ENCODE measurements at regions not wholly inside any gene's neighbourhood (a gene's known extent, or its start where the extent isn't known, plus 50 kb on each side); places are given as distances from the start of the nearest gene placed in this dataset.

DNA sequence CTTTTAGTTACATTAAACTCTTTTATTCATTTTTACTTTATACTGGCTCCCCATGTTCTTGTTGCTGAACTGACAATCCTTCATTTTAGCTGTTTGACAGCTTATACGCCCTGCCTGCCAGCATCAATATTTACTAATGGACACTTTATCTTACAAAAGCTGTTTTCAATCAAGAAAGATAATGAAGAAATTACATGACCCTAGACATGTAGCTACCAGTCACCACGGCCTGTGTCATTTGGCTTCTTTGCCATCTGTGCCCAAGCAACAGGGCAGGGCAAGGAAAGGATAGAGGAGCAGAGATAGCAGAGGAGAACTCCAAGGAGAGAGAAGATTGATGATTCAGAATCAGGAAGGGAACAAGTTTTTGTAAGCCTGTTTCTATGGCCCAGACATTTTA lies 647.3 kb downstream of the BRINP1 start:
- Histone ChIP-seq H3K4me3 (no peak overlapping the region), H3K4me1 (replicated peaks in 1 of 2) (no peaks in the 10 kb centered on the region), H3K27ac (no peak overlapping the region)
- in situ Hi-C loops (cut with MboI; ENCODE audit: low pct_unique_long_range_greater_than_20kb in 2 of 9, low sequenced_read_pairs in 9 of 9, unreplicated experiment in 9 of 9): no loop called here
- 6 to 88% (median 60%) methylated on average over 1 to 2 of the region's 2 CpGs; no CpG with 5 or more reads in 1 of the 10 experiments for WGBS, 10 experiments
- ATAC-seq (replicated peaks in 6 of 8): no peak

DNA sequence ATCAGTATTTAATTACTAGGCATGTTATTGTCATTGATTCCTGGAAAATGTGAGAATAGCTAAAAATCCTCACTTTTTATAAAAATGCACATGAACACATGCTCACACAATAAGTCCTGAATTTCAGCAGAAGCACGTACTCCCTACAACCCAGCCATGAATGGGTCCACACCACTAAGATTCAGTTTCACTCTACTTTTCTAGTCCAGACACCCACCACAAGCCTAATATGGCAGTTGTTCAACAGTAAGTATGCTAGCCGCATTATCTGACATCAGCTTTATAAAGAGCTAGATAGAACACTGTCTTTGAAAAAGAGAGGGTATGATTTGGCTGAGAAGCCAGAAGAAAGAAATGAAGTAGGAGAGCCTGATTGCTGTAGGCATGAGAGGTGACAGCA lies 639.3 kb downstream of the BRINP1 start:
- WGBS, 10 experiments: 11 to 100% (median 80%) methylated on average over 1 to 2 of the region's 2 CpGs; no CpG with 5 or more reads in 3 of the 10 experiments
- in situ Hi-C loops (cut with MboI; ENCODE audit: low pct_unique_long_range_greater_than_20kb in 2 of 9, low sequenced_read_pairs in 9 of 9, unreplicated experiment in 9 of 9): no loop called here
- no peak for ATAC-seq (replicated peaks in 6 of 8)
- Histone ChIP-seq H3K4me1 (replicated peaks in 1 of 2) (no peaks in the 10 kb centered on the region), H3K4me3 (no peak overlapping the region), H3K27ac (no peak overlapping the region)

DNA sequence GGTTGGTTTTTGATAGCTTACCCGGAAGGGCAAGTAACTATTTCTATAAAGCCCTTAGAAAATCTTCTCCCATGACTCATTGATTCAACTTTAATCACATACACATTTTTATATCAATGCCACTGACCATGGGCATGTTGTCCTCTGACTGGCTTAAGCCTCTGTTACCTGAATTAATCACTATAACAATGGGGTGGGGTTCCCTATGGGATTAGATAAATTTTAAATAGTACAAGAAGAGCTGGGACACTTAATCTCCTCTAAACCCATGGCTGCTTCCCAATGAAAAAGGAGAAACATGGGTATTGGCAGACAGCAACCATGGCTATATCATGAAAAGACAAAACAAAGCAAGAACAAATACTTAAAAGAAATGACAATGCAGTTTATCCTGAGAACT lies 636.2 kb downstream of the BRINP1 start:
- H3K4me3 ChIP-seq: no peak overlapping the region
- in situ Hi-C loops (cut with MboI; ENCODE audit: low pct_unique_long_range_greater_than_20kb in 2 of 9, low sequenced_read_pairs in 9 of 9, unreplicated experiment in 9 of 9): no loop called here
- no peak overlapping the region for H3K27ac ChIP-seq
- 0 to 22% (median 0%) methylated on average over 1 of the region's 1 CpG; no CpG with 5 or more reads in 3 of the 10 experiments for WGBS, 10 experiments
- ATAC-seq (replicated peaks in 6 of 8): no peak
- no peaks in the 10 kb centered on the region for H3K4me1 ChIP-seq (replicated peaks in 1 of 2)

DNA sequence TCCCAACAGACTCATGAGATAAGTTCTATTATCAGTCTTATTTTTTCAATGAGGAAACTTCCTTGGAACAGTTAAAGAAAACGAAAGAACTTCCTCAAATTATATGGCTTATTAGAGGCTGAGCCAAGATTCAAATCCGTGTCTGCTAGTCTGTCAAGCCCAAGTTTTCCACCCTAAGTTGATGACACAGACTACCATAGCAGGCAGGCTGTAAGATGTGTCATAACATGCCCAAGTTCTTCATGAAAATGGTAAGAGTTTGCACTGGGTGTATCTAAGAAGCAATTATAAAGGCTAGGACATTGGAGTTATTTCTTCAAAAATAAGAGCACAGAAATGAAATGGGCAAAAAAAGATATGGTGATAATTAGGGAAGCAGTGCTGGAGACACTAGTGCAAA lies 634.5 kb downstream of the BRINP1 start:
- Histone ChIP-seq H3K4me3 (no peak overlapping the region), H3K4me1 (replicated peaks in 1 of 2) (no peaks in the 10 kb centered on the region), H3K27ac (no peak overlapping the region)
- ATAC-seq (replicated peaks in 6 of 8): no peak
- in situ Hi-C loops (cut with MboI; ENCODE audit: low pct_unique_long_range_greater_than_20kb in 2 of 9, low sequenced_read_pairs in 9 of 9, unreplicated experiment in 9 of 9): no loop called here
- 0 to 75% (median 40%) methylated on average over 1 to 2 of the region's 2 CpGs; no CpG with 5 or more reads in 1 of the 10 experiments for WGBS, 10 experiments

DNA sequence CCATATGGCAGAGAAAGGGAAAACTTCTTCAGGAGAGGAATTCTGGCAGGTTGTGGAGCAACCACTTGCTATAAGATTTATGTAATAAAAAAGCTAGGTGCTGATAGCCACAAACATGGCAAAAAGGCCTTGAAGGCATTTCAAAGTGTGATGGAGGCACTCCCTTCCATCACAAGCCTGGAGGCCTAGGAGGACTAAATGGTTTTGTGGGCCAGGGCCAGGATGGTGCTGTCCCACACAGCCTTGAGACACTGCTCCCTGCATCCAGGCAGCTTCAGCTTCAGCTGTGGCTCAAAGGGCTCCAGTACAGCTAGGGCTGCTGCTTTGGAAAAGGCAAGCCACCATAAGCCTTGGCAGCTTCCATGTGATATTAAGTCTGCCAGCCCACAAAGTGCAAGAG lies 632.8 kb downstream of the BRINP1 start:
- Histone ChIP-seq H3K4me1 (replicated peaks in 1 of 2) (no peaks in the 10 kb centered on the region), H3K27ac (no peak overlapping the region), H3K4me3 (no peak overlapping the region)
- in situ Hi-C loops (cut with MboI; ENCODE audit: low pct_unique_long_range_greater_than_20kb in 2 of 9, low sequenced_read_pairs in 9 of 9, unreplicated experiment in 9 of 9): no loop called here
- no peak for ATAC-seq (replicated peaks in 6 of 8)

- Histone ChIP-seq H3K4me1 (replicated peaks in 1 of 2) (no peaks in the 10 kb centered on the region), H3K27ac (no peak overlapping the region), H3K4me3 (no peak overlapping the region)
- WGBS, 10 experiments: 17 to 93% (median 58%) methylated on average over 1 to 7 of the region's 7 CpGs; no CpG with 5 or more reads in 2 of the 10 experiments
- ATAC-seq (replicated peaks in 6 of 8): no peak
- in situ Hi-C loops (cut with MboI; ENCODE audit: low pct_unique_long_range_greater_than_20kb in 2 of 9, low sequenced_read_pairs in 9 of 9, unreplicated experiment in 9 of 9): no loop called here
Observed at GRCh38 chr9:118751077-118751847, 618.0 kb downstream of the BRINP1 start.

- Histone ChIP-seq H3K4me1 (replicated peaks in 1 of 2) (no peaks in the 10 kb centered on the region), H3K4me3 (no peak overlapping the region), H3K27ac (no peak overlapping the region)
- in situ Hi-C loops (cut with MboI; ENCODE audit: low pct_unique_long_range_greater_than_20kb in 2 of 9, low sequenced_read_pairs in 9 of 9, unreplicated experiment in 9 of 9): no loop called here
- 0 to 80% (median 57%) methylated on average over 1 to 2 of the region's 3 CpGs; no CpG with 5 or more reads in 6 of the 10 experiments for WGBS, 10 experiments
- no peak for ATAC-seq (replicated peaks in 6 of 8)
Observed at GRCh38 chr9:118751848-118752223, 617.4 kb downstream of the BRINP1 start.

DNA sequence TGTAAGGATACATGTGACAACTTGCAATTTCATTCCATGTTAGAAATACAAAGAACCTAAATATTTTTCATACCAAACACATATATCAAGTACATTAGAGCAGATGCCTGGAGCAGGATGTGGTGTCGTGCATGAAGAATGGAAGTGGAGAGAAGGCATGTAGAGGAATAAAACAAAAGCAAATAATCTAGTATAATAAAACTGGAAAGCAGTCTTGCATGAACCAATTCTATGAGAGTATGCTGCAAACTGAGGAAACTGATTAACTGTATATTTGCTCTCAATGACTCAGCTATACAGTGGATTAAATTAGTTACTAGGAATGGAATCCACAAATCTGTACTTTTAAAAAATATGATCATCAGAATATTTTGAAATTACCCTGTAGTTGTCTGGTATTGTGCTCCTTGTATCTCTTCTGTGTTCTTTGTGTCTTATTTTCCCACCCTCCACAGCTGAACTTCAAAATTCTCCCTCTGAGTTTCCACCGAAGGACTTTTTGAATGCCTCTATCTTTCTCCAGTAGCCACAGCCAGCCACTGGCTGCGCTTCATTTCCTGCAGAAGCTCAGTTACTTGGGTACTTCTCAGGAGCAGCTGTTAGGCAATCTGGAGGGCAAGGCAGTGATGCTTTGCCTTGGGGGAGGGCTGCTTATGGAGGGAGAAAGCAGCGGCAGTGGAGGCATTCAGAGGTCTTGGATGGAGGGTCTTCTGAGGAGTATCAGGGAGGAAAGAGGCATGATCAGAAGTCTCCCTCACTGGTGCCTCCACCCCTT lies 608.0 kb downstream of the BRINP1 start:
- WGBS, 10 experiments: 0 to 100% (median 80%) methylated on average over 1 to 4 of the region's 4 CpGs; no CpG with 5 or more reads in 1 of the 10 experiments
- Histone ChIP-seq H3K4me3 (no peak overlapping the region), H3K27ac (no peak overlapping the region), H3K4me1 (replicated peaks in 1 of 2) (no peaks in the 10 kb centered on the region)
- in situ Hi-C loops (cut with MboI; ENCODE audit: low pct_unique_long_range_greater_than_20kb in 2 of 9, low sequenced_read_pairs in 9 of 9, unreplicated experiment in 9 of 9): no loop called here
- ATAC-seq (replicated peaks in 6 of 8): no peak

- Histone ChIP-seq H3K4me1 (replicated peaks in 1 of 2) (no peaks in the 10 kb centered on the region), H3K27ac (no peak overlapping the region), H3K4me3 (no peak overlapping the region)
- WGBS, 10 experiments: 5 to 90% (median 79%) methylated on average over 1 to 5 of the region's 5 CpGs
- ATAC-seq (replicated peaks in 6 of 8): no peak
- in situ Hi-C loops (cut with MboI; ENCODE audit: low pct_unique_long_range_greater_than_20kb in 2 of 9, low sequenced_read_pairs in 9 of 9, unreplicated experiment in 9 of 9): no loop called here
Observed at GRCh38 chr9:118767571-118767970, 601.7 kb downstream of the BRINP1 start.

DNA sequence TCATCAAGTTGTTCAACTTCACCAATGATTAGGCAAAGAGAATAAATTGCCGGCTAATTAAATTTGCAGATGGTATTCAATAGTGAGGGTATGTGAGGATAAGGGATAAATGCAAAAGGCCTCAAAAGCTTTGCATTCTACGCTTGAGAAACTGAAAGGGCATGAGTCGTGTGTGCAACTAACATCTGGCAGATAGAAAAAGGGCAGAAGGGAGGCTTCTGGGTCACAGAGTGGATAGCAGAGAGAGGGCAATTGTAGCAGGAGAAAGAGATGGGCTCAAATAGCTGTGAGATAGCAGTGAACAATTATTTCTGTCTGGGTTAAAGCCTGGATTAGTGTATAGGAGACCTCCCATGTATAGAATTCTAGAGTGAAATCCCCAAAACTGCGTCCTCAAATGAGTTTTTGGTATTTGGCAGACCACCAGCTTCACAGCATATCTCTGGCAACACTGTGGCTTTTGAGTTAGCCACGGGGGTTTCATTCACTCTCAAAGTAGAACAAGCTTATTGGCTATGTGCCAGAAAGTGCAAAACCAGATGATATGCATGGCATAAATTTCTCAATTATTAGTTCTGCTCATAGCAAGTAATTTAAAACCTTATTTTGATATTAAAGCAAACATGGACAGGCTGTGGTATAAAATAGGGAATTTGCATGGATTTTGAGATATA lies 586.3 kb downstream of the BRINP1 start:
- in situ Hi-C loops (cut with MboI; ENCODE audit: low pct_unique_long_range_greater_than_20kb in 2 of 9, low sequenced_read_pairs in 9 of 9, unreplicated experiment in 9 of 9): no loop called here
- Histone ChIP-seq H3K27ac (no peak overlapping the region), H3K4me3 (no peak overlapping the region), H3K4me1 (replicated peaks in 1 of 2) (peaks cover 8 to 12% of the 10 kb centered on the region in 2 donors)
- whole genome bisulfite sequencing, 10 experiments: 23 to 86% (median 57%) methylated on average over 1 to 5 of the region's 5 CpGs
- ATAC-seq (replicated peaks in 6 of 8): no peak

DNA sequence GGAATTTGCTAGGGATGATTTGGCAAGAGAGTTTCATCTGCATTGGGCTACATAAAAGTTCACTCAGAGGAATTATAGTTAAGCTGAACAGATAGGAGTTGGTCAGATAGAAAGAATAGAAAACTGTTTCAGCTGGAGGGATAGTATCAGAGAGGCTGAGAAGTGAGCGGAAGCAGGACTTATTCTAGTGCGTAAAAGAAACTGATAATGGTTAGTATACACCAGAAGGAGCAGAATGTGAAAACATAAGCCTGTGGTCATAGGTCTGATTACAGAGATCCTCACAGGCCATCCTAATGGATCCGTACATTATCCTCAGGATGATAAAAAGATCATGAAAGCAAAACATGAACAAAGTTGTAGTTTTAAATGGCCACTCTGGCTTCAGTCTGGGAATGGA lies 585.2 kb downstream of the BRINP1 start:
- in situ Hi-C loops (cut with MboI; ENCODE audit: low pct_unique_long_range_greater_than_20kb in 2 of 9, low sequenced_read_pairs in 9 of 9, unreplicated experiment in 9 of 9): no loop called here
- Histone ChIP-seq H3K4me1 (replicated peaks in 1 of 2) (peaks cover 11 to 12% of the 10 kb centered on the region in 2 donors), H3K27ac (no peak overlapping the region), H3K4me3 (no peak overlapping the region)
- ATAC-seq (replicated peaks in 6 of 8): no peak
- whole genome bisulfite sequencing, 10 experiments: 0 to 100% (median 85%) methylated on average over 1 to 3 of the region's 3 CpGs; no CpG with 5 or more reads in 1 of the 10 experiments

- 41 to 97% (median 84%) methylated on average over 3 to 5 of the region's 7 CpGs; no CpG with 5 or more reads in 5 of the 10 experiments for WGBS, 10 experiments
- H3K4me3 ChIP-seq: no peak overlapping the region
- H3K27ac ChIP-seq: no peak overlapping the region
- in situ Hi-C loops (cut with MboI; ENCODE audit: low pct_unique_long_range_greater_than_20kb in 2 of 9, low sequenced_read_pairs in 9 of 9, unreplicated experiment in 9 of 9): no loop called here
- ATAC-seq (replicated peaks in 6 of 8): no peak
- H3K4me1 ChIP-seq (replicated peaks in 1 of 2): peaks cover 11 to 12% of the 10 kb centered on the region in 2 donors
Observed at GRCh38 chr9:118785456-118785855, 583.8 kb downstream of the BRINP1 start.

DNA sequence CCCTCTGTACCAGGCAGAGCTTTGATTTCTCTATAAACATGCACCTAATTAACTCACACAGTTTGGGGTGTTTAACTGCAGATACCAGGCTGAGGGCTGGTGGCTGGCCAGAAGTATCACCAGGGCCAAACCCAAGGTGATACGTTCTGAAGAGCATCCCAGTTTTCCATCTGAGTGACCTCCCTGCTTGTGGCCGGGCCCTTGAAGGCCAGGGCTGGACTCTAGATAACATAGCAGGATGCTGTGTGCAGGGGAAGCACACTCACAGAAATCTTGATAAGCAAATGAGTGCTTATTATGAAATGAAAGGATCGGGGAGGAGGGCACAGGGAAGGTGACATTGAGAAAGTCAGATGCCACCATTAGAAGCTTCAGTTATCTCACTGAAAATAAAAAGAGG lies 582.4 kb downstream of the BRINP1 start:
- ATAC-seq (replicated peaks in 6 of 8): no peak
- H3K4me1 ChIP-seq (replicated peaks in 1 of 2): peaks cover 11 to 12% of the 10 kb centered on the region in 2 donors
- 8 to 91% (median 73%) methylated on average over 1 to 3 of the region's 3 CpGs; no CpG with 5 or more reads in 5 of the 10 experiments for WGBS, 10 experiments
- H3K4me3 ChIP-seq: no peak overlapping the region
- H3K27ac ChIP-seq: no peak overlapping the region
- in situ Hi-C loops (cut with MboI; ENCODE audit: low pct_unique_long_range_greater_than_20kb in 2 of 9, low sequenced_read_pairs in 9 of 9, unreplicated experiment in 9 of 9): no loop called here

All from motor neuron (in vitro differentiated cells).